K562 (cell line): ENCODE measurements at regions not wholly inside any gene's neighbourhood (a gene's known extent, or its start where the extent isn't known, plus 50 kb on each side); places are given as distances from the start of the nearest gene placed in this dataset.

Experiments
- CHD7 ChIP-seq: fragments of 200-600 bp; sonication (generic); IDR thresholded peaks from one replicate; pipeline ENCODE4 v1.6.1; 2012; ENCODE audit warnings: mild to moderate bottlenecking, low read depth, low read length, inconsistent platforms
- PHB ChIP-seq: fragments of 250-450 bp; sonication (Bioruptor Pico); IDR thresholded peaks from 2 replicates; pipeline ENCODE4 v1.5.0; 2021
- POLR2AphosphoS2 ChIP-seq: IDR thresholded peaks from 2 replicates; pipeline ENCODE4 v1.6.1; 2012; ENCODE audit warnings: low read length, improper control_type of control experiment
- PREB ChIP-seq: sonication (generic); formaldehyde crosslinking; IDR thresholded peaks from 2 replicates; pipeline ENCODE4 v1.8.1; 2023; ENCODE audit warnings: mild to moderate bottlenecking, missing genetic modification reagents
- ZNF395 ChIP-seq: fragments of 200-800 bp; sonication (Bioruptor generic); IDR thresholded peaks from 2 replicates; pipeline ENCODE4 v1.6.1; 2017; ENCODE audit warnings: missing genetic modification characterization, missing compliant biosample characterization
- ZNF583 ChIP-seq: fragments of 250-450 bp; sonication (Bioruptor Pico); IDR thresholded peaks from 2 replicates; pipeline ENCODE4 v1.4.0; 2020
- ZNF717 ChIP-seq: fragments of 250-450 bp; sonication (Bioruptor Pico); IDR thresholded peaks from 2 replicates; pipeline ENCODE4 v1.5.0; 2021
- TF ChIP-seq, protein P1 (sequence below), 2 experiments: fragments of 450-650 bp; IDR thresholded peaks; 2 replicates each; pipeline ENCODE4 v1.6.1; 2018; ENCODE audit warnings: mild to moderate bottlenecking in 2 of 2, low read depth in 1 of 2; ENCODE audit not compliant: partially characterized antibody in 2 of 2

- TF ChIP-seq CHD7 (no peak), ZNF395 (CRISPR knock-in tag) (no peak), ZNF583 (CRISPR knock-in tag) (no peak), PHB (CRISPR knock-in tag) (no peak), PREB (CRISPR knock-in tag) (no peak), ZNF717 (CRISPR knock-in tag) (no peak), POLR2AphosphoS2 (no peak)
- TF ChIP-seq, protein P1, sequence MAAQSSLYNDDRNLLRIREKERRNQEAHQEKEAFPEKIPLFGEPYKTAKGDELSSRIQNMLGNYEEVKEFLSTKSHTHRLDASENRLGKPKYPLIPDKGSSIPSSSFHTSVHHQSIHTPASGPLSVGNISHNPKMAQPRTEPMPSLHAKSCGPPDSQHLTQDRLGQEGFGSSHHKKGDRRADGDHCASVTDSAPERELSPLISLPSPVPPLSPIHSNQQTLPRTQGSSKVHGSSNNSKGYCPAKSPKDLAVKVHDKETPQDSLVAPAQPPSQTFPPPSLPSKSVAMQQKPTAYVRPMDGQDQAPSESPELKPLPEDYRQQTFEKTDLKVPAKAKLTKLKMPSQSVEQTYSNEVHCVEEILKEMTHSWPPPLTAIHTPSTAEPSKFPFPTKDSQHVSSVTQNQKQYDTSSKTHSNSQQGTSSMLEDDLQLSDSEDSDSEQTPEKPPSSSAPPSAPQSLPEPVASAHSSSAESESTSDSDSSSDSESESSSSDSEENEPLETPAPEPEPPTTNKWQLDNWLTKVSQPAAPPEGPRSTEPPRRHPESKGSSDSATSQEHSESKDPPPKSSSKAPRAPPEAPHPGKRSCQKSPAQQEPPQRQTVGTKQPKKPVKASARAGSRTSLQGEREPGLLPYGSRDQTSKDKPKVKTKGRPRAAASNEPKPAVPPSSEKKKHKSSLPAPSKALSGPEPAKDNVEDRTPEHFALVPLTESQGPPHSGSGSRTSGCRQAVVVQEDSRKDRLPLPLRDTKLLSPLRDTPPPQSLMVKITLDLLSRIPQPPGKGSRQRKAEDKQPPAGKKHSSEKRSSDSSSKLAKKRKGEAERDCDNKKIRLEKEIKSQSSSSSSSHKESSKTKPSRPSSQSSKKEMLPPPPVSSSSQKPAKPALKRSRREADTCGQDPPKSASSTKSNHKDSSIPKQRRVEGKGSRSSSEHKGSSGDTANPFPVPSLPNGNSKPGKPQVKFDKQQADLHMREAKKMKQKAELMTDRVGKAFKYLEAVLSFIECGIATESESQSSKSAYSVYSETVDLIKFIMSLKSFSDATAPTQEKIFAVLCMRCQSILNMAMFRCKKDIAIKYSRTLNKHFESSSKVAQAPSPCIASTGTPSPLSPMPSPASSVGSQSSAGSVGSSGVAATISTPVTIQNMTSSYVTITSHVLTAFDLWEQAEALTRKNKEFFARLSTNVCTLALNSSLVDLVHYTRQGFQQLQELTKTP (IDR thresholded peaks at IDR 0.05; ENCODE audit: low read depth in 1 of 2, partially characterized antibody in 2 of 2) = no peak
Measured at GRCh38 chr1:76759171-76759860, 108.0 kb upstream of the ST6GALNAC5 start (continued).
